Ectodermal cell (in vitro differentiated cells): ENCODE measurements at regions not wholly inside any gene's neighbourhood (a gene's known extent, or its start where the extent isn't known, plus 50 kb on each side); places are given as distances from the start of the nearest gene placed in this dataset.

ENCODE experiments used
- H3K27ac ChIP-seq: 2 replicates; pipeline ENCODE4 v1.7.0; 2013; ENCODE audit warnings: mild to moderate bottlenecking, low read depth, low read length; ENCODE audit not compliant: insufficient read depth, poor library complexity, severe bottlenecking
- H3K27me3 ChIP-seq: 2 replicates; pipeline ENCODE4 v1.7.0; 2013; ENCODE audit warnings: mild to moderate bottlenecking, low read length; ENCODE audit not compliant: insufficient read depth, control insufficient read depth, poor library complexity, severe bottlenecking
- H3K36me3 ChIP-seq: one replicate; pipeline ENCODE4 v1.7.0; 2013; ENCODE audit warnings: low read length; ENCODE audit not compliant: control insufficient read depth, insufficient read depth
- H3K4me1 ChIP-seq: one replicate; pipeline ENCODE4 v1.7.0; 2013; ENCODE audit warnings: low read length; ENCODE audit not compliant: control insufficient read depth, insufficient read depth
- H3K4me3 ChIP-seq: 2 replicates; pipeline ENCODE4 v1.7.0; 2013; ENCODE audit warnings: low read depth, low read length, control low read depth; ENCODE audit not compliant: insufficient read depth
- H3K9me3 ChIP-seq: 2 replicates; pipeline ENCODE4 v1.7.0; 2013; ENCODE audit warnings: mild to moderate bottlenecking, low read length, moderate library complexity; ENCODE audit not compliant: control insufficient read depth
- WGBS, 2 experiments: methylation state at CpG; one replicate each; pipeline ENCODE4 v1.1.7; 2013; ENCODE audit warnings: missing lambda C conversion rate in 2 of 2; 5-methylcytosine and 5-hydroxymethylcytosine counted together

- Histone ChIP-seq H3K9me3 (no peaks in the 10 kb centered on the region), H3K4me3 (no peak overlapping the region), H3K27ac (no peak overlapping the region), H3K36me3 (no peaks in the 10 kb centered on the region), H3K27me3 (peaks cover 11% of the 10 kb centered on the region), H3K4me1 (peaks cover 18% of the 10 kb centered on the region)
- WGBS, 2 experiments = 8 to 9% methylated on average over 14 of the region's 14 CpGs
Measured at GRCh38 chr2:121071034-121071504, 213.9 kb downstream of the TFCP2L1 start.

GRCh38 chr2:121072784-121073183, 212.2 kb downstream of the TFCP2L1 start:
- H3K36me3 ChIP-seq = no peaks in the 10 kb centered on the region
- no peak overlapping the region for H3K27ac ChIP-seq
- H3K4me3 ChIP-seq = no peak overlapping the region
- peaks cover 27% of the 10 kb centered on the region for H3K27me3 ChIP-seq
- WGBS, 2 experiments = 85% methylated on average over 13 of the region's 13 CpGs
- no peaks in the 10 kb centered on the region for H3K9me3 ChIP-seq
- H3K4me1 ChIP-seq = peaks cover 25% of the 10 kb centered on the region

GRCh38 chr2:121073320-121074210, 211.4 kb downstream of the TFCP2L1 start:
- no peak overlapping the region for H3K27ac ChIP-seq
- H3K4me1 ChIP-seq = peaks cover 25% of the 10 kb centered on the region
- WGBS, 2 experiments = 88 to 89% methylated on average over 26 of the region's 26 CpGs
- H3K4me3 ChIP-seq = no peak overlapping the region
- H3K9me3 ChIP-seq = no peaks in the 10 kb centered on the region
- H3K27me3 ChIP-seq = peaks cover 30% of the 10 kb centered on the region
- no peaks in the 10 kb centered on the region for H3K36me3 ChIP-seq

- no peaks in the 10 kb centered on the region for H3K9me3 ChIP-seq
- H3K27ac ChIP-seq = no peak overlapping the region
- H3K36me3 ChIP-seq = no peaks in the 10 kb centered on the region
- WGBS, 2 experiments = 68 to 70% methylated on average over 11 of the region's 11 CpGs
- no peak overlapping the region for H3K4me3 ChIP-seq
- peaks cover 25% of the 10 kb centered on the region for H3K4me1 ChIP-seq
- peaks cover 30% of the 10 kb centered on the region for H3K27me3 ChIP-seq
Measured at GRCh38 chr2:121074293-121074932, 210.6 kb downstream of the TFCP2L1 start.

GRCh38 chr2:121075006-121075551, 209.9 kb downstream of the TFCP2L1 start:
- Histone ChIP-seq H3K4me1 (peaks cover 25% of the 10 kb centered on the region), H3K4me3 (peak overlapping the region; percentile 7), H3K36me3 (no peaks in the 10 kb centered on the region), H3K27me3 (peaks cover 30% of the 10 kb centered on the region), H3K27ac (no peak overlapping the region), H3K9me3 (no peaks in the 10 kb centered on the region)
- WGBS, 2 experiments = 7 to 9% methylated on average over 14 of the region's 14 CpGs

GRCh38 chr2:121075641-121076497, 209.1 kb downstream of the TFCP2L1 start:
- H3K36me3 ChIP-seq = no peaks in the 10 kb centered on the region
- 24 to 25% methylated on average over 18 to 19 of the region's 19 CpGs for WGBS, 2 experiments
- no peak overlapping the region for H3K27ac ChIP-seq
- H3K4me3 ChIP-seq = peak overlapping the region; percentile 7
- H3K27me3 ChIP-seq = peaks cover 30% of the 10 kb centered on the region
- H3K9me3 ChIP-seq = no peaks in the 10 kb centered on the region
- peaks cover 25% of the 10 kb centered on the region for H3K4me1 ChIP-seq

- WGBS, 2 experiments = 39% methylated on average over 8 of the region's 8 CpGs
- Histone ChIP-seq H3K27ac (no peak overlapping the region), H3K4me3 (no peak overlapping the region), H3K36me3 (no peaks in the 10 kb centered on the region), H3K9me3 (no peaks in the 10 kb centered on the region), H3K27me3 (peaks cover 30% of the 10 kb centered on the region), H3K4me1 (peaks cover 25% of the 10 kb centered on the region)
Measured at GRCh38 chr2:121076498-121076820, 208.5 kb downstream of the TFCP2L1 start.

- Histone ChIP-seq H3K27ac (no peak overlapping the region), H3K27me3 (peaks cover 30% of the 10 kb centered on the region), H3K36me3 (no peaks in the 10 kb centered on the region), H3K9me3 (no peaks in the 10 kb centered on the region), H3K4me3 (no peak overlapping the region), H3K4me1 (peaks cover 25% of the 10 kb centered on the region)
- WGBS, 2 experiments = 31 to 34% methylated on average over 23 to 26 of the region's 26 CpGs
Measured at GRCh38 chr2:121076885-121077549, 208.0 kb downstream of the TFCP2L1 start.

- H3K36me3 ChIP-seq = no peaks in the 10 kb centered on the region
- H3K4me3 ChIP-seq = no peak overlapping the region
- H3K27me3 ChIP-seq = peaks cover 30% of the 10 kb centered on the region
- 85 to 86% methylated on average over 7 of the region's 7 CpGs for WGBS, 2 experiments
- no peaks in the 10 kb centered on the region for H3K9me3 ChIP-seq
- H3K27ac ChIP-seq = no peak overlapping the region
- H3K4me1 ChIP-seq = peaks cover 25% of the 10 kb centered on the region
Measured at GRCh38 chr2:121078899-121079298, 206.1 kb downstream of the TFCP2L1 start.
